ENCODE measurements at regions not wholly inside any gene's neighbourhood (a gene's known extent, or its start where the extent isn't known, plus 50 kb on each side); places are given as distances from the start of the nearest gene placed in this dataset.

- DNase-seq, result no peak
- H3K9me3 ChIP-seq (ENCODE audit: severe bottlenecking), result no peaks in the 10 kb centered on the region
- H3K27me3 ChIP-seq (ENCODE audit: insufficient read depth, low read depth, severe bottlenecking), result peaks cover 42% of the 10 kb centered on the region
- H3K36me3 ChIP-seq, result no peaks in the 10 kb centered on the region
- TF ChIP-seq CTCF (IDR thresholded peaks at IDR 0.05; ENCODE audit: low read depth, low read length), result no peak
- H3K4me3 ChIP-seq (ENCODE audit: low read depth, low read length), result no peak overlapping the region
- H3K27ac ChIP-seq, result no peak overlapping the region
Measured at GRCh38 chr21:27043377-27043776, 76.5 kb upstream of the ADAMTS5 start.

DNA sequence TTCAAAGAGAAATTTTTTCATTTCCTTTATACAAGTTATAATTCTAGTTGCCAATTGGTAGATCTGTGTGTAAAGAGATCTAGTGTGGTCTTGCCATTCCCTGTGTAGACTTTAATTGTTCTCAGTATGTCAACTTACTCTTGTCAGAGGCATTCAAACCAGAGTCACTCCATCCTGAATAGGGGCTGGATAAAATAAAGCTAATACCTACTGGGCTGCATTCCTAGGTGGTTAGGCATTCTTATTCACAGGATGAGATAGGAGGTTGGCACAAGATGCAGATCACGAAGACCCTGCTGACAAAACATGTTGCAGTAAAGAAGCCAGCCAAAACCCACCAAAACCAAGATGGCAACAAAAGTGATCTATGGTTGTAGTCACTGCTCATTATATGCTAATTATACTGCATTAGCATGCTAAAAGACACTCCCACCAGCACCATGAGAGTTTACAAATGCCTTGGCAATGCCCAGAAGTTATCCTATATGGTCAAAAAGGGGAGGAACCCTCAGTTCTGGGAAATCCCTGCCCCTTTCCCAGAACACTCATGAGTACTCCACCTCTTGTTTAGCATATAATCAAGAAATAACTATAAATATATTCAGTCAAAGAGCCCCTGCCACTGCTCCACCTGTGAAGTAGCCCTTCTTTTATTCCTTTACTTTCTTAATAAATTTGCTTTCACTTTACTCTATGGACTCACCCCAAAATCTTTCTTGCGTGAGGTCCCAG is 74.0 kb upstream of the ADAMTS5 start:
- no peak for TF ChIP-seq CTCF (IDR thresholded peaks at IDR 0.05; ENCODE audit: low read depth, low read length)
- no peak for DNase-seq
- no peak overlapping the region for H3K27ac ChIP-seq
- peaks cover 27% of the 10 kb centered on the region for H3K27me3 ChIP-seq (ENCODE audit: insufficient read depth, low read depth, severe bottlenecking)
- no peaks in the 10 kb centered on the region for H3K36me3 ChIP-seq
- no peak overlapping the region for H3K4me3 ChIP-seq (ENCODE audit: low read depth, low read length)
- no peaks in the 10 kb centered on the region for H3K9me3 ChIP-seq (ENCODE audit: severe bottlenecking)

DNA sequence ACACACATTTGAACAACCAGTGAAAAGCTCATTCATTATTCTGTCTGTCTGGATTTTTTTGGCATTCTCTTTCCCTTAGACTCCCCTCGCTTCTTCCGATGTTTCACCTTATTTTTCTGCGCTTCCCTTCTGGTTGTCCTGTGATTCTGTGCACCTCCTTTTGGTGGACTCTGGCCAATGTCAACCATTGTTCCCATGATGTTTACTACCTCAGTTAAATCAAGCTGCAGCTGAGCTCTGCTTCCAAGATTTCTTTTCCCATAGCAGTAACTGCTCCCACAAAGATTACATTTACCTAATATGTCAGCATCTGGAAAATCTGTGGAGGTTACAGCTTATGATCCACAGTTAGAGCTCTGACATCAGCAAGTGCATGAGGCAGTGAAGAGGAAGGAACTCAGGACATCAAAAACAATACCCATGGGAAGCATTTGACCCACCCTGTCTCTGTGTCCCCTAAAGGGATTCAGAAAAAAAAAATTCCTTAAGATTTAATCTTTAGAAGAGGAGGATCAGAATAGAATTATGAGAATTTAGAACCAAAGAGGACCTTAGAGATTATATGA is 69.9 kb upstream of the ADAMTS5 start:
- H3K27me3 ChIP-seq (ENCODE audit: insufficient read depth, low read depth, severe bottlenecking), result peaks cover 60% of the 10 kb centered on the region
- no peaks in the 10 kb centered on the region for H3K9me3 ChIP-seq (ENCODE audit: severe bottlenecking)
- H3K27ac ChIP-seq, result no peak overlapping the region
- no peak for TF ChIP-seq CTCF (IDR thresholded peaks at IDR 0.05; ENCODE audit: low read depth, low read length)
- no peak for DNase-seq
- no peaks in the 10 kb centered on the region for H3K36me3 ChIP-seq
- H3K4me3 ChIP-seq (ENCODE audit: low read depth, low read length), result no peak overlapping the region

DNA sequence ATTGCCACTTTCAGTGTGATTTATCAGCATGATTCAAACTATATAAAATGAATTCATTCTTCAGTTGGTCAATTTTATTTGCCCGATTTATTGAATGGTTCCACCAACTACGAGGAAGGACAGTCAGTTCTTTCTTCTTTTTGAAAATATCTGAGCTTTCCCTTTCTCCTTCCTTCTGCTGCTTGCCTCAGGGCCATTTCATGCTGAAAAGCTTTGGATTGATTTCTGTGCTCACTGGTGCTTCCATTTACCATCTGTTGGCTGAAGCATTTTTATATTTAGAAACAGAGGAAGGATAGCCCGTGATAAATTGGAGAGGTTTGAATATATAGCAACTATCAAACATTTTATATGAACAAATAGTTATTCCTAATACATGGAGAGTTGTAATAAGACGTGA is 68.9 kb upstream of the ADAMTS5 start:
- TF ChIP-seq CTCF (IDR thresholded peaks at IDR 0.05; ENCODE audit: low read depth, low read length), result no peak
- Histone ChIP-seq H3K36me3 (no peaks in the 10 kb centered on the region), H3K27ac (no peak overlapping the region), H3K9me3 (ENCODE audit: severe bottlenecking) (no peaks in the 10 kb centered on the region), H3K4me3 (ENCODE audit: low read depth, low read length) (no peak overlapping the region), H3K27me3 (ENCODE audit: insufficient read depth, low read depth, severe bottlenecking) (peaks cover 62% of the 10 kb centered on the region)
- no peak for DNase-seq

- Histone ChIP-seq H3K9me3 (ENCODE audit: severe bottlenecking) (no peaks in the 10 kb centered on the region), H3K4me3 (ENCODE audit: low read depth, low read length) (no peak overlapping the region), H3K27me3 (ENCODE audit: insufficient read depth, low read depth, severe bottlenecking) (peaks cover 63% of the 10 kb centered on the region), H3K36me3 (no peaks in the 10 kb centered on the region), H3K27ac (no peak overlapping the region)
- no peak for TF ChIP-seq CTCF (IDR thresholded peaks at IDR 0.05; ENCODE audit: low read depth, low read length)
- no peak for DNase-seq
Measured at GRCh38 chr21:27034796-27035195, 67.9 kb upstream of the ADAMTS5 start.

DNA sequence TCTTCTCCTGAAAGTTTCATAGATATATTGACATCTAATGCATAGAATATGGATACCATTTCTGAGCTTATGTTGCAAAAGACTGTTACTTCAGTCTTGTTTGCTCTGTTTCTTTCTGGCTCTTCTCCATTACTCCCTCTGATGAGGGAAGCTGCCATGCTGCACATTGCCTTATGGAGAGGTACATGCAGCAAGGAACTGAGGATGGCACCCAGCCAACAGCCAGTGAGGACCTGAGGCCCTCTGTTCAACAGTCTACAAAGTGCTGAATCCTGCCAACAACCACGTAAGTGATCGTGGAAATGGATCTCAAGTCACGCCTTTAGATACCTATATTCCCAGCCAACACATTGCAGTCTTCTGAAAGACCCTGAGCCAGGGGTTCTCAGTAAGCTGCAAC is 66.6 kb upstream of the ADAMTS5 start:
- H3K27ac ChIP-seq, result no peak overlapping the region
- TF ChIP-seq CTCF (IDR thresholded peaks at IDR 0.05; ENCODE audit: low read depth, low read length), result no peak
- H3K36me3 ChIP-seq, result no peaks in the 10 kb centered on the region
- peaks cover 72% of the 10 kb centered on the region for H3K27me3 ChIP-seq (ENCODE audit: insufficient read depth, low read depth, severe bottlenecking)
- DNase-seq, result no peak
- no peaks in the 10 kb centered on the region for H3K9me3 ChIP-seq (ENCODE audit: severe bottlenecking)
- H3K4me3 ChIP-seq (ENCODE audit: low read depth, low read length), result no peak overlapping the region
